GM19239 (cell line): ENCODE measurements at regions not wholly inside any gene's neighbourhood (a gene's known extent, or its start where the extent isn't known, plus 50 kb on each side); places are given as distances from the start of the nearest gene placed in this dataset.
A peak's percentile ranks its signal among the peaks of the same experiment; 100 is the strongest.
"Not testable (repeated sequence)": the region's sequence is repeated elsewhere in the genome, so short reads cannot be mapped to it uniquely, and the experiment has no call there.

Experiments used
- DNase-seq: peaks from one replicate; pipeline ENCODE4 v3.0.0; 2011; ENCODE audit warnings: low spot score; ENCODE audit not compliant: insufficient read length
- FAIRE-seq: peaks from 2 replicates; lab custom pipeline; 2011; peaks lifted over from hg19 to GRCh38; lab: Jason Lieb, UNC

DNA sequence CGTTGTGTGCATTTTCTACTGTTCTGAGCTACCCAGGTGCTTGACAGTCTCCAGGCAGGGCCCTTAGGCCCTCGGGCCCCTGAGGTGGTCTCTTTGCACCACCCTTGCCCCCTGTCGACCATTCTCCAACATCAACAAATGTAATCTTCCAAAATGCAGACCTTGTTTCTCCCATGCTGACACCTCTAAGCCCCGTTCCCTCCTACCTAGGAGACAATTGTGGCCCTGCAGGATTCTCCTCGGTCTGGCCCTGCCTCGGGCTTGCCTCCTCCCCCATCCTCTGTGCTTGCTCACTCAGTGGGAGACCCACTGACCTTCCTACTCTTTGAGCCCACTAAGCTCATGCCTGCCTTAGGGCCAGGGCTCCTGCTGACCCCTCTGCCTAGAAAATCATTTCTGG, 104.2 kb upstream of the TARDBP start:
- DNase-seq = no peak
- no peak for FAIRE-seq

DNA sequence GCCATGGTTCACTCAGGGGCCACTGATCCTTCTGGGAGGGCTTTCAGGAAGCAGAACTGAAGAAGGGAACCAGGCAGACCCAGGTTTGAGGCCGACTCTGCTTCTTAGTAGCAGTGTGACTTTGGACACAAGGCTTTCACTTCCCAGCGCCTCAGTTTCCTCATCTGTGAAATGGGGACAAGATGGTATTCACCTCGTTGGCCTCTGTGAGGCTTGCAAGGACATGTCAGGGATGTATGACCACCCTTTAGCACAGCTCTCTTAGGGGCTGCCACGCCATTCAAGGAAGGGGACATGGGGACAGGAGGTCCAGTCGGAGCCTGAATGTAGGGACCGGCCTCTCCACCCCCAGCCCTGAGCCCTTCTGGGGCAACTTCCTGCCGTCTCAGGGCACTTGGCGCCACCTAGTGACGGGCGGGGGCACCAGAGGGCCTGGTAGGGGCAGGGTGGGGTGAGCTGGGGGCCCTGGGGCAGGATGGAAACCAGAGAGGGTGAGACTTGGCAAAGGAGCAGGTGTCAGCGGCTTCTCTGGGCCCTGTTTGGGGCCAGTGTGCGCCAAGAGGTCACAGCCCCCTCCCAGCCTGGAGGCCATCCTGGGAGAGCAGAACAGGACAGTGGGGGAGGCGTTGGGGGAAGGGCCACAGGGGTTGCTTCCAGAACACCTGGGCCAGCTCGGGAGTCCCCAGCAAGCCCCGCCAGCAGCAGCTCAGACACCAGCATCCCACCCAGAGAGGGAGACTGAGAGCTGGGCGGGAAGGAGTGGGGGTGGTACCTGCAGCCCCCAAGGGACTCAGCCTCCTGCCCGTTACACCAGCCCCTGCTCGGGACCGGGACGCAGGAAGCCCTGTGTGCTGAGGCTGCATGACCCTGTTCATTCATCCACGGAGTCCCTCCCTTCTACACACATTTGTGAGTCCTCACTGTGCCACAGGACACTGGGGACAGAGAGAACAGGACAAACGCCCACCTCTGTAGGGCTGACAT, 102.5 kb upstream of the TARDBP start:
- no peak for FAIRE-seq
- DNase-seq = peak; percentile 65

DNA sequence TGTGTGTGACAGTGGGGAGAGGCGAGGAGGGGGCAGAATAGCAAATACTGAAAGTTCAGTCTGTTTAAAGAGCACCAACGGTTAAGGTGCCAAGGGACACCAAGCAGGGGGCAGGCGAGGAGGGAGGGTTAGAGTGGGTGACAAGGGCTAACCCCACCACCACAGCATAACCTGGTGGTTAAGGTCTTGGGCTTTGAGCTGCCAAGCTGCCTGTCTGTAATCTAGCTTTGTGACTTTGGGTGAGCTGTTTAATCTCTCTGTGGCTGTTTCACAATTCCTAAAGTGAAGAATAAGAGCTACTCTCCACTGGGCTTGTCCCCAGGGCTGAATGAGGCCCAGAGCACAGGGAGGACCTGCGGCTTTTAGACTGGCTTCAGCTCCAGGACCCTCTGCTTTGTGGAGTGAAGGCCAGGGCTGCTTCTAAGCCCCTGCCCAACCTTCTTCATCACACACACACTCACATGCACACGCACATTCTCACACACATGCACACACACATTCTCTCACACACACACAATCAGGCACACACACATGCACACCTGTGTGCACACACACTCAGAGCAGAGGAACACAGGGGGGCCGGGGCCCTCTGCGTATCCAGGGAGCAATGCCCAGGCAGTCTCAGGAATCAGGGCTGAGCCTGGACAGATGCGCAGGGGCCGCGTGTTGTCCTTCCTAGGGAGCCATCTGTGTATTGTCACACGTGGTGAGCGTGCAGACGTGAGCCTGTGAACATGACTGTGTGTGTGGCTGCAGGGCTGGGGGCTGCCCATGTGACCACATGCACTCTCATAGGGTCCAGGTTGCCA, 101.6 kb upstream of the TARDBP start:
- no peak for FAIRE-seq
- no peak for DNase-seq

DNA sequence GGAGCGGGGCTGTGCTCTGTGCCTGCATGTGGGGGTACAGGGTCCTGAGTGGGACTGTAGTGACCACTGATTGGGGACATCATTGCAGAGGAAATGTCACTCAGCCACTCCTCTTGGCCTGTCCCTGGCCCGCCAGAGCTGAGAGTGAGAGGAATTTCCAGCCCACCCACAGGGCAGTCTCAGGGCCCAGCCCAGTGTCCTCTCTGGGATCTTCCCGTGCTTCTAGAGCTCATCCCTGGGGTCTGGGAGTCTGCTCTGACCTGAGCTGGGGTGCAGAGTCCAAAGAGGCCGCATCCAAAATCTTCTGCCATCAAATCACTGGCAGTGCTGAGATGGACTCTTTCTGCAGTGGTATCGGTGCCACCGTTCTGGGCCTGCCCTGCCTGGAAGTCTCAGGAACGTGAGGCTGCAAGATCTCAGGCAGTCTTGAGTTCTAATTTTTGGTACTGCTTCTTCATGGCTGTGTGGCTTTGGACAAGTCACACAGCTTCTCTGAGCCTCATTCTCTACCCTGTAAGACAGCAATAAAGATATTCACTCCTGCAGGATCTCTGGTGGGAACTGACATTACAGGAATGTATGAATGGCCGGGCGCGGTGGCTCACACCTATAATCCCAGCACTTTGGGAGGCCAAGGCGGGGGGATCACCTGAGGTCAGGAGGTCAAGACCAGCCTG, 100.8 kb upstream of the TARDBP start:
- no peak for FAIRE-seq

DNA sequence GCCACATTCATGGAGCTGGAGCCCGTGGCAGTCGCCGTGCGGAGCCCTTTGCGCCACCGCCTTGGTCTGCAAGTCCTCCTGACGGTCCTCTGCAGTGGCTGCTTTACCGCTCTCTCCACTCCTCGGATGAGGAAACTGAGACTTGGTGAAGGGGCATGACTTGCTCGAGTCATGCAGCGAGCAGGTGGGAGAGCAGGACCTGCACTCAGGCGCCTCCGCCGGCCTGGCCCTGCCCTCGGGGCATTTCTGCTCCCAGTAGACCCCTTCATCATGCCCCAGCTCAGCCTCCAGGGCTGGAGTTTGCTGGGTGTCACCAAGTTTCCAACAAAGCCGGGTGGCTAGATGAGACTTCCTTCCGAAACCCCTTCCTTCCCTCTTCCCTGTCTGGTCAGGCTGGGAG, 100.0 kb upstream of the TARDBP start:
- no peak for FAIRE-seq
- no peak for DNase-seq

More for the DNA sequence above, 100.8 kb upstream of the TARDBP start:
- no peak for DNase-seq

DNA sequence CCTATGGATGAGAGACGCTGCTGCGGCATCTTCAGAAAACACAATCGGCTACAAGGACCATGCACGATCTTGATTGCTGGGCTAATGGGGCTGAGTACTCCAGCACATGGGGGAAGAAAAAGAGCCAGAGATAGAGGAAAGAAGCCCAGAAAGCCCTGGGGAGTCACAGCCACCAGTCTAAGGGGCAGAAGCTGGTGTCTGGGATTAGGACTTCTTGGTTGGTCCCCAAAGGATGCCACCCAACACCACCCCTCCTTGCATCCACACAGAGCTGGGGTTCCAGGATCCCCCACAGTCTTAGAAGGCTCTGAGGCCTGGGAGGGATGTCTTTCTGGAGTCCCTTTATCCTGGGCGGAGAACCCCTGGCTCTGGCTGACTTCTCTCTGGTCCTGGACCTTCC, 98.4 kb upstream of the TARDBP start:
- no peak for FAIRE-seq

GRCh38 chr1:10915594-10915993, 96.9 kb upstream of the TARDBP start:
- FAIRE-seq (no peak), DNase-seq (no peak)

More for the DNA sequence above, 98.4 kb upstream of the TARDBP start:
- no peak for DNase-seq

- DNase-seq (no peak), FAIRE-seq (no peak)
Observed at GRCh38 chr1:10916311-10916710, 96.1 kb upstream of the TARDBP start.

- FAIRE-seq (no peak), DNase-seq (no peak)
Observed at GRCh38 chr1:10916991-10917390, 95.5 kb upstream of the TARDBP start.

DNA sequence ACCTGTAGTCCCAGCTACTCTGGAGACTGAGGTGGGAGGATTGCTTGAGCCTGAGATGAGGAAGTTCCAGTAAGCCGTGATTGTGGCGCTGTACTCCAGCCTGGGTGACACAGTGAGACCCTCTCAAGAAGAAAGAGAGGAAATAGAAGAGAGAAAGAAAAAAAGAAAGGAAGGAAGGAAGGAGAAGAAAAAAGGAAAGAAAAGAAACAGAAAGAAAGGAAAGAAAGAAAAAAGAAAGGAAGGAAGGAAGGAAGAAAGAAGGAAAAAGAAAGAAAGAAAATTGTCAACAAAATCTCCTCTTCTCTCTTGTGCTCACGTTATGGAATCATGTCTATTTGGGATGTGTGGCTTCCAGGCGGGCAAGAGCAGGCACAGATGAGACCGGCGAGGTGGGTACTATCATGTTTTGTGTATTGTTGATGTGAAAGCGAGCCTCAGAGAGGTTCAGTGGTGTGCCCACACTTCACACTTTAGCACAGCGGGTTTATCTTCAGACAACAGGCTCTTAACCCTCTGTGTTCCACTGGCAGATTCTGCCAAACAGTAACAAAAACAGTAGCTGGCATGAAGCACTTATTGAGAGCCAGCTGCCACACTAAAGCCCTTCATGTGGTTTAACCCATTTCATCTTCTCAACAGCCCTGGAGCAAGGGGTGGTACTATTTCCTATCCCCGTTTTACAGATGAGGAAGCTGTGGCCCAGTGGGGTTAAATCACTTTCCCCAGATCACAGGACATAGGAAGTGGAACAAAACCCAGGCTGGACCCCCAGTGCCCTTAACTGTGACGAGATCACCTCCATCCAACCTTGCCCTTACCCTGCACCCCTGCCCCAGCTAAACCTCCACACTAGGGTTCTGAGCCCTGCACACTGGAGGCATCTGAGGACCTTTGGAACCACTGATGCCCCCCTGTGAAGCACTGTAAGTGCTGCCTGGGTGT, 94.7 kb upstream of the TARDBP start:
- no peak for FAIRE-seq

DNA sequence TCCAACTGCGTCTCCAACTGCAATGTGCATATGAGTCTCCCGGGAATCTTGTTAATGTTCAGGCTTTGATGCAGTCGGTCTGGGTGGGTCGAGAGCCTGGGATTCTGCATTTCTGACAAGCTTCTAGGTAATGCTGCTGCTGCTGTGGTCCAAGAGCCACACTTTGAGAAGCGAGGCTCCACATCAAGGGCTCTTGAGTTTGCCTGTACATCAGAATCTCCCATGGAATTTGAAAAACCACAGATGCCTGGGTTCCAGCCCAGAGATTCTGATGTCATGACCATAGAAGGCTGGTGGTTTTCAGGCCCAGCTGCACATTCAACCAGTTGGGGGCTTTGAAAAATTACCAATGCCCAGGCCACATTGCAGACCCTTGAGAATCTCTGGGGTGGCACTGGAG, 93.9 kb upstream of the TARDBP start:
- DNase-seq (no peak), FAIRE-seq (no peak)

More for the DNA sequence above, 94.7 kb upstream of the TARDBP start:
- no peak for DNase-seq

- DNase-seq (no peak), FAIRE-seq (no peak)
Observed at GRCh38 chr1:10920063-10920626, 92.3 kb upstream of the TARDBP start.

DNA sequence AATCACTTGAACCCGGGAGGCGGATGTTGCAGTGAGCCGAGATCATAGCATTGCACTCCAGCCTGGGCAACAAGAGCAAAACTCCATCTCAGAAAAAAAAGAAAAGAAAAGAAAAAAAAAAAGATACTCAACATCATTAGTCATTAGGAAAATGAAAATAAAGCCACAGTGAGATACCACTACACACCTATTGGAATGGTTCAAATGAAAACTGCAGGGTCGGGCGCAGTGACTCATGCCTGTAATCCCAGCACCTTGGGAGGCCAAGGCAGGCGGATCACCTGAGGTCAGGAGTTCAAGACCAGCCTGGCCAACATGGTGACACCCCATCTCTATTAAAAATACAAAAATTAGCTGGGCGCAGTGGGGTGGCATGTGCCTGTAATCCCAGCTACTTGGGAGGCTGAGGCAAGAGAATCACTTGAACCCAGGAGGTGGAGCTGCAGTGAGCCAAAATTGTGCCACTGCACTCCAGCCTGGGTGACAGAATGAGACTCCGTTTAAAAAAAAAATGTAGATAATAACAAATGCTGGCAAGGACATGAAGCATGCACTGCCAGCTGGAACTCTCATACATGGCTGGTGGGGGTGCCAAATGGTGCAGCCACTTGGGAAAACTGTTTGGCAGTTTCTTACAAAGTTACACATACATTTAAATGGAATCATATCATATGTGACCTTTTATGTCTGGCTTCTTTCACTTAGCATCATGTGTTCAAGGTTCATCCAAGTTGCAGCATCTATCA, 90.0 kb upstream of the TARDBP start:
- not testable (repeated sequence) for FAIRE-seq, DNase-seq

GRCh38 chr1:10924030-10924429, 88.4 kb upstream of the TARDBP start:
- no peak for FAIRE-seq
- no peak for DNase-seq

GRCh38 chr1:10928654-10929053, 83.8 kb upstream of the TARDBP start:
- FAIRE-seq = no peak
- DNase-seq = no peak

GRCh38 chr1:10932088-10932487, 80.4 kb upstream of the TARDBP start:
- DNase-seq (no peak), FAIRE-seq (no peak)

DNA sequence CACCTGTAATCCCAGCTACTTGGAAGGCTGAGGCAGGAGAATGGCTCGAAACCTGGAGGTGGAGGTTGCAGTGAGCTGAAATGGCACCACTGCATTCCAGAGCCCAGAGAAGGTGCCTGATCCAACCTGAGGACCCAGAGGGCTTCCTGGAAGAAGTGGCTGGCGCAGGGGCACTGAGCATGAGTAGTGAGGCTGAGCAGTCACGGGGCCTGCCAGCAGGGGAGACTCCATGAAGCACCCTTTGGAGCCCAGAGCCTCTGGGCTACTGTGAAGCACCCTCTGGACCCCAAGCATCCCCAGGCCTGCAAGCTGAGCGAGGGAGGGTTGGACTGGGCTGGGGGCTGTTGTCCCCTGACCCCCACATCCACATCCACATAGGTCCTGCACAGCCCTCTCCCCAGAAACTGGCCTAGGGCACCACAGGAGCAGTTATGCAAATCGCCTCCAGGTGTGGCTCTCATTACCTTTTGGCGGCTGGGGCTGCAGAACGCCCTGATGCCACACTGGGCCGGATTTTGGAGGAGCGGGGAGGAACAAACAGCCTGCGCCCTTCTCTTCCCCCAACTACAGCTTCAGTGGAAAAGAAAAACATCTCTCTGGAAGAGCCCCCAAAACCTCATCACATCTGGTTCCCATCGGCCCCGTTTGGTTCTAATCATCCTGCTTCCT, 78.2 kb upstream of the TARDBP start:
- FAIRE-seq (no peak), DNase-seq (no peak)

DNA sequence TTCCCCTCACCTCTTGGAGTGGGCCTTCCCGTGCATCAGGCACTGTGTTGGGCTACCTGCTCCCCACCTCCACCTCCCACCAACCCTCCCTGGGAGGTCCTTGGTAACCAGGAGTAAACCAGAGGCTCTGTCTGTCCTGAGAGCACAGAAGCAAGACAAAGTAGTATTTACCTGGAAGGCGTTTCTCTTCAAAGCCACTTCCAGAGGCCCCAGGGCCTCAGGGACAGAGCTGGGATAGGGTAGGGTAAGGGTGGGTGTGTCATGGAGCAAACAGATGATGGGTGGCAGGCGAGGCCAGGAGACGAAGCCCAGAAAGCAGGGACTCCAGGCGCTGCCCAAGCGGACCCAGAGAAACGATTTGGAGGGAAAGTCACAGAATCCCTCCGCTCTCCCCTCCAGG, 77.2 kb upstream of the TARDBP start:
- FAIRE-seq (no peak), DNase-seq (no peak)
